DMS 273 treated with DMSO at 0.1 percent for 48 hours (cell line): ENCODE measurements at regions not wholly inside any gene's neighbourhood (a gene's known extent, or its start where the extent isn't known, plus 50 kb on each side); places are given as distances from the start of the nearest gene placed in this dataset.

Source experiments
- DNase-seq: peaks from one replicate; lab custom pipeline; 2025; lab: John Stamatoyannopoulos, UW

- no peak for DNase-seq
Measured at GRCh38 chr17:79244665-79245064, 170.0 kb downstream of the ENGASE start.

DNA sequence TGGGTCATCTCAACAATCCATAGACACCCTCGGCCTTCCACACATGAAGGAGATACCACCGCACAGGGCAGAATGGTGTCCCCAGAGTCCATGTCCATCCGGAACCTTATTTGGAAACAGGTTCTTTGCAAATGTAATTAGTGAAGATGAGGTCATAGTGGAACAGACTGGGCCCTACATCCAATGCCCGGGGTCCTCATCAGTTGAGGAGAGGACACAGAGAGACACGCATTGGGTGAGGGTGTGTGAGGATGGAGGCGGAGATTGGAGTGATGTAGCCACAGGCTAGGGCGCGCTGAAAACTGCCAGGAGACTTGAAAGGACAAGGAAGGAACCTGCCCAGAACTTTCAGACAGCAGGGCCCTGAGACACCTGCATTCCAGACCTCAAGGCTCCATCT is 169.4 kb downstream of the ENGASE start:
- no peak for DNase-seq

- no peak for DNase-seq
Measured at GRCh38 chr17:79243603-79243990, 169.0 kb downstream of the ENGASE start.

- DNase-seq, result no peak
Measured at GRCh38 chr17:79242873-79243602, 168.4 kb downstream of the ENGASE start.

GRCh38 chr17:79242393-79242792 is 167.8 kb downstream of the ENGASE start:
- no peak for DNase-seq

DNA sequence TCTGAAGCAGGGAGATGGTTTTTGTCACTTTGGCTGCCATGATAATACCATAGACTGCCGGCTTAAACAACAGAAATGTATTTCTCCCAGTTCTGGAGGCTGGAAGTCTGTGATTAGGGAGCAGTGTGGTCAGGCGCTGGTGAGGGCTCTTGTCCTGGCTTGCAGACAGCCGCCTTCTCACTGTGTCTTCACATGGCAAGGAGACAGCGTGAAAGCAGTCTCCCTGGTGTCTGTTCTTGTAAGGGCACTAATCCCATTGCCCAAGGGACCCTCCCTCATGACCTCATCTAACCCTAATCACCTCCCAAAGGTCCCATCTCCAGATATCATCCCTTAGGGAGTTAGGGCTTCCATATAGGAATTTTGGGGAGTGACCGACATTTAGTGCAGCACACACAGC is 167.0 kb downstream of the ENGASE start:
- no peak for DNase-seq

DNA sequence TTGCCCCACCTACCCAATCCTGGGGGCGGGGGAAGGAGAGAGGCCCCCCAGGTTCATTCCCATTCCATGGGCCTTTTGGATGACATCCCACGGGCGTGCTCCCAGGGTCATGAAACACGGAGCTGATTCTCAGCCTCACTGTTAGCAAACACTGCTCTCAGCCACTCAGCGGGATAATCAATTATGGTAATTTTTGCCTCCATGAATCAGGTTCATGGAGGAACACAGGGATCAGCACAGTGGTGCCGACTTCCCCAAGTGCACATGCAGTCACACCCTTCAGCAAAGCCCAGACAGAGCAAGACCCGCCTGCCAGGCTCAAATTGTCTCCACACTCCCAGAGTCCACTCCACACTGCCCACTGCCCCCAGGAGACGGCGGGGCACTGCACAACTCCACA is 164.6 kb downstream of the ENGASE start:
- no peak for DNase-seq

DNA sequence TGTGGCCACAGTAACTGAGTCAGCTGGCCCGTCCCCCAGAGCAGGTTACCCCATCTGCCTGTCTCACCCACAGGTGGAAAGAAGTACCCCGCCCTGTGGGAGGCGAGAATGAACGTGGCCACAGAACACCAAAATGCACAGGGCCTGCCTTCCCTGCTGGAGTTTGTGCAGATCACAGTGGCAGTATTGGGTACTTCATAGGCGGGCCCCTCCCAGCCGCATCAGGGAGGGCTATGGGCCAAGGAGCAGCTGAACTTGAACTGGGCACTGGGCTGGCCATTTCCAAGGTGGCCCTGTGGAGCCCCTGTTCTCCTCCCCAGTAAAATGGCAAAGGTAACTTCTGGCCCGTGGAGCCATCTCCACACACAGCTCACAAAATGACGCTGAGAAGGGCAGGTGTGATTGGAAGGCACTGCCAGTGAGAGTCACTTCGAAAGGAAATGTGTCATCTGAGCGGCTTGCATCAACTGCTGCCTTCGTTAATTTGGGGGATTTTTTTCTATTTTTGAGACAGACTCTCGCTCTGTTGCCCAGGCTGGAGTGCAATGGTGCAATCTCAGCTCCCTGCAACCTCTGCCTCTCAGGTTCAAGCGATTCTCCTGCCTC is 162.9 kb downstream of the ENGASE start:
- DNase-seq, result no peak

- DNase-seq, result no peak
Measured at GRCh38 chr17:79235808-79236207, 161.2 kb downstream of the ENGASE start.

GRCh38 chr17:79233916-79234551 is 159.4 kb downstream of the ENGASE start:
- no peak for DNase-seq

GRCh38 chr17:79232957-79233356 is 158.3 kb downstream of the ENGASE start:
- DNase-seq, result no peak

DNA sequence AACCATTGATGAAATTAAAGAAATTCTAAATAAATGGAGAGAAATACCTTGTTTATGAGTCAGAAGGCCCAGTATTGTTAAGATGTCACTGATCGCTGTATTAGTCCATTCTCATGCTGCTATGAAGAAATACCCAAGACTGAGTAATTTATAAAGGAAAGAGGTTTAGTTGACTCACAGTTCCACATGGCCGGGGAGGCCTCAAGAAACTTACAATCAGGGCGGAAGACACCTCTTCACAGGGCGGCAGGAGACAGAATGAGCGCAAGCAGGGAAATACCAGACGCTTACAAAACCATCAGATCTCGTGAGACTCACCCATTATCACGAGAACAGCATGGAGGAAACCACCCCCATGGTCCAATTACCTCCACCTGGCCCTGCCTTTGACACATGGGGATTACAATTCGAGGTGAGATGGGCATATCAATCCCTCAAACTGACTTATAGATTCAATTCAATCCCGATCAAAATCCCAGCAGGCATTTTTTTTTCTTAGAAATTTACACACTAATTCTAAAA is 157.2 kb downstream of the ENGASE start:
- DNase-seq, result no peak

- DNase-seq, result no peak
Measured at GRCh38 chr17:79230576-79230975, 156.0 kb downstream of the ENGASE start.

- no peak for DNase-seq
Measured at GRCh38 chr17:79226037-79226436, 151.4 kb downstream of the ENGASE start.

- DNase-seq, result no peak
Measured at GRCh38 chr17:79224903-79225302, 150.3 kb downstream of the ENGASE start.

DNA sequence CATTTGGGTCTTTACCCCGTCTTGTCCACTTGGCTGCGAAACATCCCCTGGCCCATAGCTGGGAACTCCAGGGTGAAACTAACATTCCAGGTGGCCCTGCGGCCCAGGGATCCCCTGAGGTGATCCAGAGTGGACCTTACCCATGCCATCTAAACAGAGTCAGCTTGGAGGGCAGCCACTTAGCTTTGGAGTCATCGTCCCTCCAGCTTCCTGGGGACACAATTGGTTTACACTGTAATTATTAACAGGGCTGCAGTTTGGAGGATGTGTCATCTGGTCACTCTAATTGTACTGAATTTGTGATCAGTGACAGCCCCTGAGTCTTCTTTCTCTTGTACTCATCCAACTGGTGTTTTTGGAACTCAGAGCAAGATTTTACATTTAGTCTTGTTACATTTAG is 149.9 kb downstream of the ENGASE start:
- DNase-seq, result no peak

GRCh38 chr17:79223953-79224352 is 149.3 kb downstream of the ENGASE start:
- DNase-seq, result no peak

DNA sequence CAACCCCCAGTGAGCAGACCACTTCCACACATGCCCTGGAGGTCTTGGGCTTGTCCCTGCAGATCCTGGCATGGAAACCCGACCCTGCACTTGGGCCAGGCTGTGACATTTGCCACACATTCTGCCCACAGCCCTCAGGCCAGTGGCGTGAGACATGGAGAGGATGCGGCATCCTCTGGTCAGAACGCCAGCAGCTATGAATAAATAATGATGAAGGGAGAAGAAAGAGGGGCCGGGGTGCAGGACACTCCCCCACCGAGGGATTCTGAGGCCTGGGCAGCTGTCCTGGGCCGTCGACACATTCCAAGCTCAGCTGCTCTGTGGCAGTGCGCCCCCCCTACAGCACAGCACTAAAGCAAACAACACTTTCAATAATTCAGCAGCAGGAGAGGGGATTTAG is 148.8 kb downstream of the ENGASE start:
- no peak for DNase-seq

DNA sequence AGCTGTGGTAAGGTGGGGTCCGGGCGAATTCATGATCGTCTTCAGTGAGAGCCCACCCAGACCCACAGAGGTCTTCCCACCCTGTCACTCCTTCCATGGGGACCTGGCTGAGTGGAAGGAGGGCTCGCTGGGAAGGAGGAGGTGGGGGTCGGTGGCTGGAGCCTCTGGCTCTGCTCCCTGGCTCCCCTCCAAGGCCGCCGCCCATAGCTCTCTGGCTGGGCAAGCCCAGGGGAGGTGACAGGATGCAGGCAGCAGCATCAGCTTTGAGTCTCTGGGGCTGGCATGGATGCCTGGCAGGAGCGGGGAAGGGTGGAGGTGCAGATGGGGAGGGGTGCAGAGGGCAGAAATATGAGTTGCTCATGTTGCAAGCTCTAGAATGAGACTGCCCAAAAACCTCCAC is 147.0 kb downstream of the ENGASE start:
- no peak for DNase-seq

- DNase-seq, result no peak
Measured at GRCh38 chr17:79220713-79221291, 146.2 kb downstream of the ENGASE start.

GRCh38 chr17:79220201-79220712 is 145.6 kb downstream of the ENGASE start:
- DNase-seq, result no peak

- DNase-seq, result no peak
Measured at GRCh38 chr17:79219208-79219935, 144.7 kb downstream of the ENGASE start.
